ENCODE measurements at regions not wholly inside any gene's neighbourhood (a gene's known extent, or its start where the extent isn't known, plus 50 kb on each side); places are given as distances from the start of the nearest gene placed in this dataset.

GRCh38 chr12:89256060-89256459 is 96.2 kb downstream of the DUSP6 start:
- no peak for DNase-seq (ENCODE audit: low read depth in 2 of 2)

DNA sequence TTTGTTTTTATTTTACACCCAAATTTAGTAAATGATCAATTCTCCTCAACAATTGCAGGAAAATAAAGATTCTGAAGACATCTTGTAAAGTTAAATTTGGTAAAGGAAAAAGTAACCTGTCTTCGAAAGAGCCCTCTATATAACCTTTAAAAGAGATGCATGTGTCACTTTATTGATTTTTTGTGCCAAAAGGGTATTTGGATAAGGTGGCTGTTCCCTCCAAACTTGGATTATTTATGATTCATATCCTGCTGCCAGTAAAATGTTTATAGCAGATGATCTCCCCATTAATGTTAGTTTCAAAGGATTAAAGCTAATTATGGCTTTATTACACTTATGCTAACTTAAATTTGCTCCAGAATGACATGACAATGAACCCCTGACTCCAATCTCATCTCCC is 98.8 kb downstream of the DUSP6 start:
- no peak for DNase-seq (ENCODE audit: low read depth in 2 of 2)

- no peak for DNase-seq (ENCODE audit: low read depth in 2 of 2)
Measured at GRCh38 chr12:89252284-89252683, 100.0 kb downstream of the DUSP6 start.

DNA sequence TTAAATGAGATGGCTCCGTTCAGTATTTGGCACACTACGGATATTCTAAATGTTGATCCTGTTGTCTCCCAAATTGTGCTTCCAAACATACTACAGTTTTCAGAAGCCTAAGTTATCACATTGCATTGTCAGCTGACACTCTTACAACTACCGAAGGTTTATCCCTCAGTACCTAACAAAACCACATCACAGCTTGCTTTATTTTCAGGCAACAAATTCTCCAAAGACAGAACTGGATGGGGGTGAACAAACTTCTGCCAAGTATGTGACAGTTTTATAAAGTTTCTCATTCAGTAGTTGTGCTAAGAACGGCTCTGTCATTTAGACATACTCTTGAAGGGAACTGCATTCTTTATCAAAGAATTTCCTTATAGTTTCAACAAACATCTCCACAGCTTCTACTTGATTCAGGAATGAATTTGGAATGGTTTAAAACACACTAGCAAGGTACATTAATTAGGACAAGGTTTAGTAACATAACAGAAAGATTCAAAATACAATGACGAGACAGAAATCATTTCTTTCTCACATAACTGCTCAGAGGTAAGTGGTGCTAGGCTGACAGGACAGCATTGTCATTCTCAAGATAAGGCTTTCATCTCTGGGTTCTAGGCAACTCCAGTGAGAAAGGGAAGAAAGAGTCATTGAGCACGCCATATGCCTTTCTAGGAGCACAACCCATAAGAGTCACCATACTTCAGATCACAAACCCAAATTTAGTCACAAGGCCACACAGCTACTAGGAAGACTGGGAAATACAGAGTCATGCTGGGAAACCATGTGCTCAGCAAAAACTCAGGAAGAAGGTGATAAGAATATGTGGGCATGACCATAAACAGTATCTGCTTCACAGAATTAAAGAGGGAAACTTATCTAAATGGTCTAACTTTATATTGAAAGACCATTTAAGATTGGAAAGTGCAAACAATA is 100.7 kb downstream of the DUSP6 start:
- no peak for DNase-seq (ENCODE audit: low read depth in 2 of 2)

DNA sequence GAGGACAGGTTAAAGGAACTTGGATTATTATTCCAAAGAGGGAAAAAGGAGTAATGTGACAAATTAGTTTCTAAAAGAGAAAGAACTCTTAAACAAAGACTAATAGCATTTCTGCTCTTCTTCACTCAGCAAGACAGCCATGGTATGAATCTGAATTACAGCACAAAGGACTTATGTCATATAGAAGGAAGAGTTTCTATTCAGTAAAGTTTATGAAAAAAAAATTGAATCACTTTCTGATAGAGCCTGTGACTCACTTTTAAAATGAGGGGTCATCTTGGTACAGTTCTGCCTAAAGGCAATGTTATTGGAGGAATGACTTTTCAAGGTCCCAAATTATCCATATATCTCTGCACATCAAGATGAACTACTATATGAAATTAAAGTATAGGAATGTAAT is 101.7 kb downstream of the DUSP6 start:
- DNase-seq (ENCODE audit: low read depth in 2 of 2) = no peak

- DNase-seq (ENCODE audit: low read depth in 2 of 2) = no peak
Measured at GRCh38 chr12:89250213-89250612, 102.1 kb downstream of the DUSP6 start.

DNA sequence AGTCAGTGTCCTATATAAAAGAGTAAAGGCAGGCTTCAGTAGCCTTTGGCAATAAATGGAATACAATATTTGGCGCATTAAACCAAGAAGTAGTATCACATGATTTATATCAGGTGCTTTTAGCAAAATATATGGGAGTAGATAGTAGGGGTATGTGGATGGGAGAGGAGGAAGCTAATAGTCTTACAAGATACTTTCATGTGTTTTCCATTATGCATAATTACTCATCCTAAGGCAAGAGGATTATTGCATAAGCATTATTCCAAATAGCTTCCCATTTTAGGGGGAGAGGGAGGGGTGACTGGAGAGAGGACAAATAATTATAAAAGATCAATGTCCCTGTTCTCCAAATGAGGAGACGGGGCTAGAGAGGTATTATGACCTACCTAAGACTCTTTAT is 104.3 kb downstream of the DUSP6 start:
- DNase-seq (ENCODE audit: low read depth in 2 of 2) = no peak

GRCh38 chr12:89247541-89247942 is 104.8 kb downstream of the DUSP6 start:
- no peak for DNase-seq (ENCODE audit: low read depth in 2 of 2)

GRCh38 chr12:89245090-89245489 is 107.2 kb downstream of the DUSP6 start:
- no peak for DNase-seq (ENCODE audit: low read depth in 2 of 2)

GRCh38 chr12:89244536-89244935 is 107.8 kb downstream of the DUSP6 start:
- DNase-seq (ENCODE audit: low read depth in 2 of 2) = no peak

GRCh38 chr12:89243771-89244170 is 108.5 kb downstream of the DUSP6 start:
- no peak for DNase-seq (ENCODE audit: low read depth in 2 of 2)

DNA sequence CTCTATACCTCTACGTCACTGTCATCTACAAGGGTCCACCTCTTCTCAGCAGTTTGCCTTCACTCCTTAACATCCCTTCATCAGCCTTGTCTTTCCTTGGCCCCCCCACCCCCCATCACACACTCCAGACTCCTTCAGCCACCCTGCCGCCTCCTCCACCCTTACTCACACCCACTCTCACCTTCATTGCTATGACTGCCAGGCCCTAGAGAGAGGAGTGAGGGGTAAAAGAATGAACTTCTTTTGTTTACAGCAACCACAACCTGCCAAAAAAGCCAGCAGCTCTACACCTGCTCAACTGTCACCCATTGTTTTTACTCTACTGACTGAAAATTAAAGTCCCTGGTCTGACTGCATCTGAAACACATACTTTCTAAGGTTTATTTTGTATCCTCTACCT is 112.8 kb downstream of the DUSP6 start:
- DNase-seq (ENCODE audit: low read depth in 2 of 2) = no peak

DNA sequence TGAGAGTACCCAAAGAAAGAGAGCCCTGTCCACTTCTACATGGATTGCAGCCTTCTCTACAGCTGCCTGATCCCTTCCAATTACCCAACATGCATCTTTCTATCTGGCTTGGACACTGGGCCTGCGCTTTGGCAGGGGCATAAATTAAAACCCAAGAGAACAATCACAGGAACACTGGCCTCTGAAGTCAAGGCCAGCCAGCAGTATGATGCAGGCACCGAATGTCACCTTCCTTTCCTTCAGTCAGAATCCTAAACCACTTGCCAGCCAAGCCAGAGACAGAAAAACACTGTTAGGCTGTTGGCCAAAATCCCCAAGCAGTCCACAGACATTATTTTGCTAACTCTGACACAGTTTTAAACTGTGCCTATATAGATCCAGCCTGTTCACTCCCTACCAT is 113.7 kb downstream of the DUSP6 start:
- DNase-seq (ENCODE audit: low read depth in 2 of 2) = no peak

DNA sequence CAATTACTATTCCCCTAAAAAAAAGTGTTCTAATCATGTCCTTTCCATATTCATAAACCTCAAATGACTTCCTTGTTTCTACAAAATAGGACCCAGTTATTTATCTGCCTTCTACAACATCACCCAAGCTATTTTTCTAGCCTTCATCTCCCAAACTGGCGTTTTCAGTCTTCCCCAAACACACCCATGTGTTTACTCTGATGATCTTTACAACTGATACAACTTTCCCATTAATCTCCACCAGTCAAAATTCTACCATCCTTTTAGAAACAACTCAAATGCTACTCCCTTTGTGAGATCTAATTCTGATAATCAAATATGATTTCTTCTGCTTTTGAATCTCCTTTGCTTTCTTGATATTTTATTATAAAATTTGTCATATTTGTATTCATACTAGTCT is 114.5 kb downstream of the DUSP6 start:
- DNase-seq (ENCODE audit: low read depth in 2 of 2) = no peak

GRCh38 chr12:89236748-89237383 is 115.4 kb downstream of the DUSP6 start:
- DNase-seq (ENCODE audit: low read depth in 2 of 2) = no peak

- DNase-seq (ENCODE audit: low read depth in 2 of 2) = no peak
Measured at GRCh38 chr12:89236237-89236636, 116.1 kb downstream of the DUSP6 start.

DNA sequence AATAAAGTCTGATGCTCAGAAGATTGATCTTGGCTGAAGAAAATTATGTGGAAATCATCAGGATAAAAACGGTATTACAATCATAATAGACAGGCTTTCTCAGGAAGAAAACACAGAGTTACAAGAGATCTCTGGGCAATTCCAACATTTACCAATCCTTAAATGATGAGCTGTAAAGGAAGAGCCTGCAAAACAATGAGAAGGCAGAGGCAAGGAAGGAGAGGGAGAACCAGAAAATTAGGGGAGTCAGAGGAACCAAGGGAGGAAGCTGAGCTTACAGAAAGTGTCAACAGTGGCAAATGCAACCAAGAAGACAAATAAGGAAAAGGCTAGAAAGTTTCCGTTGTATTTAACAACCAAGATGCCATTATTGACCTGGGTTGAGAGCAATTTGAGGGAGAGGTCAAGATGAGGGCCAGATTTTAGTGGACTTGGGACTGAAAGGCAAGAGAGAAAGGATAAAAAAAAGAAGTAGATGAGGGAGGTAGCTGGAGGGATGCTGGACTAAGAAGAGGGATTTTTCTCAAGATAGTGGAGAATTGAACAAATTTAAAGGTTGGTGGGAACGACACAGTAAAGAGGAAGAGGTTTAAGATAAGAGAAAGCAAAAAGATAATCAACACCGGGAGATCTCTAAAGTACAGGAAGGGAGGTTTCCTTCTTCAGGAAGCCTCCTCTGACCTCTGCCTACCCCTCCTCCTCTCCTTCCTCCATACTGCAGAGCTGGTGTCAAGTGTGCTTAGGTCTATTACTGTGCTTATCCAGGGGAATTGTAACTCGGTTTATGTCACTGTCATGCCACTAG is 116.9 kb downstream of the DUSP6 start:
- DNase-seq (ENCODE audit: low read depth in 2 of 2) = no peak

- no peak for DNase-seq (ENCODE audit: low read depth in 2 of 2)
Measured at GRCh38 chr12:89234324-89235114, 117.8 kb downstream of the DUSP6 start.

DNA sequence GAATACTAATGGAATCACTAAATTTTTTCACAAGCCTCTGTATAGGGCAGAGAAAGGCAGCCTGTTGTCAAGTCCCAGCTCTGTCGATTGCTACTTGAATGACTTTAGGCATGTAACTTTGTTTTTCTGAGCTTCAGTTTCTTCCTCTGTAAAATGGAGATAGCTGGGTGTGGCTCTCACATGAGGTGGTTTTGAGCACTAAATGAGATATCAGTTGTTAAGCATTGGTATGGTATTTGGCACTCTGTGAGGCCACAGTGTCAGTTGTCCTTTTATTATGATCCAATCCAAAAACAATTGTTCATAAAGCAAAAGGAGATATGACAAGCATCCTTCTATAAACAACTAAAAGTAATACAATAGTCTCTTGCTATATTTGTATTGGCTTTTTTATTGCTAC is 120.6 kb downstream of the DUSP6 start:
- no peak for DNase-seq (ENCODE audit: low read depth in 2 of 2)

GRCh38 chr12:89230376-89231315 is 121.7 kb downstream of the DUSP6 start:
- no peak for DNase-seq (ENCODE audit: low read depth in 2 of 2)

DNA sequence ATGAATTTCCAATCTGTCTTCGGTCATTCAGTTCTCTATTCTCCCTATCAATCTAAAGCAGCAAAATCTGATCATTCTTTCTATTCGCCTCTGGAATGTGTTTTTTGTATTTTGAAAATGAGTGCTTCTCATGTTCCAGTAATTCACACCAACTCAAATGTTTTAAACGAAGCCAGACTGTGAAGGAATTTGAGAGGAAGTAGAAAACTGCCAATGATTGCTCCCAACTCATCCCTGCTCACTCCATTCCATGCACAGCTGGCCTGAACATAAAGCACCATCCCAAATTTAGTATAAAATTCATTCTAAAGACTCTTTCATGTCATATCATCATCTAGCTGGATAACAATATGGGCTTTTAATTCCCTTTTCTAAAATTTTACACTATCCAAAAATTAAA is 123.8 kb downstream of the DUSP6 start:
- no peak for DNase-seq (ENCODE audit: low read depth in 2 of 2)

Data from stimulated activated CD4-positive, alpha-beta T cell treated with anti-CD3 and anti-CD28 coated beads, Interleukin-4, amount 100 ng/mL, for 48 hours (primary cell).